ENCODE measurements at regions not wholly inside any gene's neighbourhood (a gene's known extent, or its start where the extent isn't known, plus 50 kb on each side); places are given as distances from the start of the nearest gene placed in this dataset.

DNA sequence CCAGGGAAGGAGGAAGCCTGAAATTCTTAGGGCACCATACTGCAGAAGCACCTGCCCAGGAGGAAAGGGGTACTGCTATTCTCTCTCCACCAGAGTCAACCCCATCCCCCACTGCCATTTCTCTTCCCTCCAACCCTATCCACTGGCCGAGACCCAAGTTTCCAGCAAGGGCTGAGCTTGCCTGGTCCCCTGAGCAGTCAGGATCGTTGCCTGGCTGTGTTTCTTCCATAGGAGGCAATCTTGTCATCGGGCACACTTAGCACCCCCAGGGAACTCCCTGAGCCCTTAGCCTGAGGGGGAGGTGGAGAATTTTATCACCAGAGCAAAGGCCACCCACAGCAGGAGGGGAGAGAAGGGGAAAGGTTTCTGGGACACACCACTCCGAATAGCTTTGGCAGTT lies 115.8 kb upstream of the NECTIN1 start:
- Mint-ChIP-seq H3K27me3 (peaks cover 41% of the 10 kb centered on the region), H3K4me1 (no peaks in the 10 kb centered on the region)

DNA sequence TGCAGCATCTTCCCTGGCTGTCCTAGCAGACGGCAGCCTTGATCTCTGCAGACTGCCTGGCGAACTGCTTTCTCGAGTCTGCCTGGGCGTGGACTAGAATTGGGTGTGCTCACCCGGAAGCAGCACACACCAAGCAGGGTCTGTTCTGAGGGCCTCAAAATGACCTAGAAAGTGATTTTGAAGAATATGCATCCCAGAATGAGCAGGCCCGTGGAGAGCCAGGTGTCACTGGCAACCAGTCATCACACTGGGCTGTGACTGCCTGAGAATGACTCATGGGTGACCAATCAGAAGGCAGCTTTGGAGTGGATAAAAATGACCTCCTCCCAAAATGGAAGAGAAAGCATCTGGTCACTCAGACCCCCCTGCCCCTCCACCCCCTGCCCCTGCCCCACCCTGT lies 114.9 kb upstream of the NECTIN1 start:
- no peak overlapping the region for H3K27ac Mint-ChIP-seq
- H3K4me3 Mint-ChIP-seq = no peak overlapping the region
- H3K36me3 Mint-ChIP-seq (ENCODE audit: low read depth) = no peaks in the 10 kb centered on the region
- no peaks in the 10 kb centered on the region for H3K4me1 Mint-ChIP-seq
- peaks cover 50% of the 10 kb centered on the region for H3K27me3 Mint-ChIP-seq
- no peaks in the 10 kb centered on the region for H3K9me3 ChIP-seq (ENCODE audit: control insufficient read depth, low read length, poor library complexity, severe bottlenecking)
- DNase-seq = no peak
- no peak for ATAC-seq

More for the DNA sequence above, 115.8 kb upstream of the NECTIN1 start:
- no peaks in the 10 kb centered on the region for H3K9me3 ChIP-seq (ENCODE audit: control insufficient read depth, low read length, poor library complexity, severe bottlenecking)
- no peaks in the 10 kb centered on the region for H3K36me3 Mint-ChIP-seq (ENCODE audit: low read depth)
- H3K4me3 Mint-ChIP-seq = no peak overlapping the region
- no peak for DNase-seq
- no peak overlapping the region for H3K27ac Mint-ChIP-seq
- no peak for ATAC-seq

DNA sequence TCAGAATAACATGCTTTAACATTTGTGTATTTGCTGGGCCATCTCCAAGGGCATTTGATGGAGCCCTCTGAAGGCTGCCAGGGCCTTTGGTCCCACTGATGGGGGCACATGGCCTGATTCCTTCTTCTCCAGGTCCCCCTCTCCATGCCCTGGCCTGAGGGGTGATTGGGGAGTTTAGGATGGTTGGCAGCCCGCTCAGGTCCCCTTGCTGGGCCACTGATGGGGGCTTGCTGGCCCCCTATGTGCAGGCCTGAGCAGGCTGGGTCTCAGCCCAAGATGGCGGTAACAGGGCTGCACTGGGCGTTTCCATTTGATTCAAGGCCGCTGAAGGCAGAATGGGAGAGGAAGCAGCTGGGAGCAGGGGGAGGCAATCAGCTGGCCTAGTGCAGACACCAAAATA lies 113.7 kb upstream of the NECTIN1 start:
- Mint-ChIP-seq H3K27ac (no peak overlapping the region), H3K4me3 (no peak overlapping the region), H3K27me3 (peaks cover 62% of the 10 kb centered on the region), H3K36me3 (ENCODE audit: low read depth) (no peaks in the 10 kb centered on the region), H3K4me1 (no peaks in the 10 kb centered on the region)
- DNase-seq (no peak), ATAC-seq (no peak)
- H3K9me3 ChIP-seq (ENCODE audit: control insufficient read depth, low read length, poor library complexity, severe bottlenecking) = no peaks in the 10 kb centered on the region

DNA sequence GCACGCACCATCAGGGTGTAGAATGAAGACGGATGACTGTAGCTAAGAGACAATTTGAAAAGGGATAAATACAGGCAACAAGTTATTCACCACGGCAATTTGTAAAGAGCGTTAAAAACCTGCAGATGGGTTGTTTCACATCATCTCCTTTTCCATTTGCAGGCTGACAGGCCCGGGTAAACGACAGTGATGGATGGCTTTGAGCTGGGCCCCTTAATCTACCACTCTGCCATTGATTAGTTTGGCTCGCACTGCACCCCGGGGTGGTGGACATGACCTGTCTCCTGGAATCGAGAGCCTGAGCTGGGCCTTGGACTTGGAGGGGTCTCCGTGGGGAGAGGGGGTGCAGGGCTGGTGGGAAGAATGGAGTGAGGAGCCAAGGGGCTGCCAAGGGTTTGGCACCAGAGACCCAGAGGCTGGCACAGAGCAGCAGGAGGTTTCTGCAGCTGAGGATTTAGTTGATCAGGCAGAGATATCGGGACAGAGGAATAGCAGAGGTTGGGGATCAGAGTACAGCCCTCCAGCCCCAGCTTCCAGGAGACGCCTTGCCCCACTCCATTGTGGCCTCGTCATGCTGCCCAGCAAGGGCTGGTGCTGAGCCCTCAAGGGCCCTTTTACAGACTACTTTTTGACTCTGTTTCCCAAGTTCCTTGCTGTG lies 110.6 kb upstream of the NECTIN1 start:
- Mint-ChIP-seq H3K36me3 (ENCODE audit: low read depth) (no peaks in the 10 kb centered on the region), H3K27ac (no peak overlapping the region), H3K4me1 (no peaks in the 10 kb centered on the region), H3K27me3 (peaks cover 83% of the 10 kb centered on the region), H3K4me3 (no peak overlapping the region)
- H3K9me3 ChIP-seq (ENCODE audit: control insufficient read depth, low read length, poor library complexity, severe bottlenecking) = no peaks in the 10 kb centered on the region
- ATAC-seq = no peak
- no peak for DNase-seq

DNA sequence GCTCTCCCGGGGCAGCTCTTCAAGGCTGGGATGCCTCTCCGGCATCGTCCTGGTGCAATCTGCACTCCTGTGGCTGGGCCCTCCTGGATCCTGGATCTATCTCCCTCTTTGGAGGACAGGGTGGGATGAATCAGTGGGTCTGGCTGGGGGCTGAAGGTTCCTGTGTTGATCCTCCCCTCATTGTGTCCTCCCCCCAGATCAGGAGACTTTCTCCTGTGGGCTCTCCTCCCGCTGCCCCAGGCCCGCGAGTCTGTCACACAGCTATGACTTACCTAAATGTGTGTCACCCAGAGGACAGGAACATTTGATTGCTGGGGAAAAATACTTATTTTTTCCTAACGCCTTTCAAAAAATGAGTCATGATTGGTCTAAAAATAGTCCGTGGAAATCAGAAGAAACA lies 106.8 kb upstream of the NECTIN1 start:
- no peak overlapping the region for H3K27ac Mint-ChIP-seq
- peaks cover 4% of the 10 kb centered on the region for H3K36me3 Mint-ChIP-seq (ENCODE audit: low read depth)
- H3K4me1 Mint-ChIP-seq = no peaks in the 10 kb centered on the region
- H3K9me3 ChIP-seq (ENCODE audit: control insufficient read depth, low read length, poor library complexity, severe bottlenecking) = no peaks in the 10 kb centered on the region
- peaks cover 95% of the 10 kb centered on the region for H3K27me3 Mint-ChIP-seq
- DNase-seq = no peak
- H3K4me3 Mint-ChIP-seq = no peak overlapping the region
- no peak for ATAC-seq

DNA sequence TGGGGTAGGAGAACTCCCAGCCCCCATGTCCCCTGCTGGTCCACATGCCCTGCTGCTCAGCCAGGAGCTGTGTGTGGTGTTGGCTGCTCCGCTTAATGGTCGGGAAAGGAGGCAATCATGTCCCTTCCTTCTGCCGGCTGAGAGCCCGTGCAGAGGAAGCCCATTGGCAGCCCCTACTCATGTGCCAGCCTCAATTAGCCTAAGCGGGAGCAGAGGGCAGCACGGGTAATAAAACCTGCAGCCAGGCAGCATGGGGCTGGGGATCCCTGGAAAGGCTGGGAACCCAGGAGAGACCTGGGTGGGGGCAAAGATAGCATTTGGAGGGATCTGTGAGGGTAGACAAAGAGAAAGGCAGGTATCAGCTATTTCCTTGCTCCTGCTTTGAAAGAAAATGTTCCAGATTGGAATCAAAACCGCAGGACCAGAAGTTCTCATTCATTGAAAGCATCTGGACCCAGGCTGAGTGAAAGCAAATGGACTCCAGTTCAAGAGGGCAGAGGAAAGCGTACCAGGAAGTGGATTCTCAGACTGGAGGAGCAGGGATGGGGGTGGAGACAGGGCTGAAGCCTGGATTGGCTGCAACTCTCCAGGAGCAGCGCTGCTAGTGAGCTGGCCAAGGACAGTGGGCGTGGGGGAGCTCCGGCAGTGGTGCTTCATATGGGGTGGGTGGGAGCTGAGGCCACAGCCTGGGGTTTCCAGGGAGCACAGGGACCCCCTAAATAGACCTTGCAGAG lies 103.4 kb upstream of the NECTIN1 start:
- Mint-ChIP-seq H3K4me3 (no peak overlapping the region), H3K27ac (no peak overlapping the region), H3K27me3 (peaks cover 91% of the 10 kb centered on the region), H3K4me1 (no peaks in the 10 kb centered on the region), H3K36me3 (ENCODE audit: low read depth) (peaks cover 4% of the 10 kb centered on the region)
- ATAC-seq (no peak), DNase-seq (no peak)
- no peaks in the 10 kb centered on the region for H3K9me3 ChIP-seq (ENCODE audit: control insufficient read depth, low read length, poor library complexity, severe bottlenecking)

DNA sequence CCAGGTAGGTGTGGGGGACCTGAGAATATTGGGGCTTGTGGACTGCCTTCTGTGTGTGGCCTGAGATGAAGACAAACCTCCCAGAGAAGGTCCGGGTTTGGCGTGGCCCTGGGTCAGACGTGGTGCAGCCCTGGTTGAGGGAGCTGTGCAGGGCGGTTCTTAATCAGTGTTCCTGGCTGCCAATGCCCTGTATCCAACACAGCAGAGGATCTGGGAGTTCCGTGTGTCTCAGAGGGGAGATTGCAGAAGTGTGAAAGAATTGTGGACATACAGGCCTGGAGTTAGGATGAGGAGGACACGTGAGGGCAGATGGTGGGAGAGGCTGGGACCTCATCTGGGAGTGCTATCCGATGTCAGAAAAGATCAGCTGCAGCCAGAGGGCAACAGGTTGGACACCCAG lies 102.0 kb upstream of the NECTIN1 start:
- peaks cover 82% of the 10 kb centered on the region for H3K27me3 Mint-ChIP-seq
- DNase-seq = no peak
- H3K4me1 Mint-ChIP-seq = no peaks in the 10 kb centered on the region
- no peak overlapping the region for H3K4me3 Mint-ChIP-seq
- ATAC-seq = no peak
- H3K27ac Mint-ChIP-seq = no peak overlapping the region
- H3K9me3 ChIP-seq (ENCODE audit: control insufficient read depth, low read length, poor library complexity, severe bottlenecking) = no peaks in the 10 kb centered on the region
- H3K36me3 Mint-ChIP-seq (ENCODE audit: low read depth) = peaks cover 4% of the 10 kb centered on the region

DNA sequence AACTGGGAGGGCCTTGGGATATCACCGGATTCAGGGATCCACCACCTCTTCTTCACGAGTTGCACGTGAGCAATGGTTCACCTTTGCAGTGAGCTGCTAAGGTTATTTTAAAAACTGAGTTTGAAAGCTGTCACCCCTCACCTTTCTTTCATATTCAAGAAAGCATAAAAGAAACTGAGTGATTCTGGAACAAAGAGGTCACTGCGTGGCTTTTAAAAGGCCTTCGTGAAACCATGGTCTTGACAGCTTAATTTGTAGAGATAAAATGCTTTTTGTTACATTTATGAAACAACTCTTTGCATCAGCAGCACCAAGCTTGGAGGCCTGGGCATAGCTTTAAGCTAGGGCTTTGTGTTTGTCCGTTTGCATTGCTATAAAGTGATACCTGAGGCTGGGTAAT lies 101.4 kb upstream of the NECTIN1 start:
- DNase-seq (no peak), ATAC-seq (no peak)
- Mint-ChIP-seq H3K4me1 (no peaks in the 10 kb centered on the region), H3K4me3 (no peak overlapping the region), H3K27me3 (peaks cover 76% of the 10 kb centered on the region), H3K36me3 (ENCODE audit: low read depth) (peaks cover 4% of the 10 kb centered on the region), H3K27ac (no peak overlapping the region)
- no peaks in the 10 kb centered on the region for H3K9me3 ChIP-seq (ENCODE audit: control insufficient read depth, low read length, poor library complexity, severe bottlenecking)

DNA sequence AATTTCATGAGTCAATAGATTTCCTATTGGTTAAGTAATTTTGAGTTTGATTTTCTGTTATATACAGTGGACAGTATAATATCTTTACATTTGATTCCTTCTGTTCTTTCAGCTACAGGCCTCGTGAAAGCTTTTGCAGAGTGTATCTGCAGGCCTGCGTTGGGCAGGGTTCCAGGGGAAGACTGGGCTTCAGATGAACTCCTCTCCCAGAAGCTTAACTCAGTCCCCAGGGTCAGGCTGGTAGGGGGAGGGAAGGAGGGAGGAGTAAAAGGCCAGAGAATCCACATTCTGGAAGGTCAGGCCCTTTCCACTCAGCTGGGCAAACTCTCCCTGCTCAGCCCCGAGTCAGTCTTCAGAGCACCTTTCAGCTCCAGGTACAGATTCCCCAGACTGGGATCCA lies 100.4 kb upstream of the NECTIN1 start:
- no peak overlapping the region for H3K4me3 Mint-ChIP-seq
- no peak overlapping the region for H3K27ac Mint-ChIP-seq
- DNase-seq (no peak), ATAC-seq (no peak)
- no peaks in the 10 kb centered on the region for H3K9me3 ChIP-seq (ENCODE audit: control insufficient read depth, low read length, poor library complexity, severe bottlenecking)
- H3K27me3 Mint-ChIP-seq = peaks cover 66% of the 10 kb centered on the region
- no peaks in the 10 kb centered on the region for H3K4me1 Mint-ChIP-seq
- peaks cover 4% of the 10 kb centered on the region for H3K36me3 Mint-ChIP-seq (ENCODE audit: low read depth)

DNA sequence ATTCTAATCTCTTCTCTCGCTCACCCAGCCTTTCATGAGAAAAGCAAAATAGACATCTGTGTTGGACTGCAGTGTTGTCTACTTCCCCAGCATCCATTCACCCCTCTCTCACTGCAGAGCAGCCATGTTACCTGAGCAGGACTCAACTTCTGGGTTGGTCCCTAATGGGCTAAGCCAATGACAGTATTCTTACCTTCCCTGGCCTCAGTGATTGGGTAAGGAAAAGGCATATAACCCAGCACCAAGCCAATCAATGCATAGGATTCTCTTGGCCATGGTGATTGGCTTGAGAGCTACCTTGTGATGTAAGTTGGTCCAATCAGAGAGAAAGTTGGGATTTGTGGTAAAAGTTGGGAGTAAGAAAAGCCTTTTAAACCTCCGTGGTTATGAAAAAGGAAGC lies 99.8 kb upstream of the NECTIN1 start:
- Mint-ChIP-seq H3K27ac (no peak overlapping the region), H3K4me3 (no peak overlapping the region), H3K27me3 (peaks cover 60% of the 10 kb centered on the region), H3K36me3 (ENCODE audit: low read depth) (peaks cover 4% of the 10 kb centered on the region), H3K4me1 (no peaks in the 10 kb centered on the region)
- DNase-seq (no peak), ATAC-seq (no peak)
- no peaks in the 10 kb centered on the region for H3K9me3 ChIP-seq (ENCODE audit: control insufficient read depth, low read length, poor library complexity, severe bottlenecking)

DNA sequence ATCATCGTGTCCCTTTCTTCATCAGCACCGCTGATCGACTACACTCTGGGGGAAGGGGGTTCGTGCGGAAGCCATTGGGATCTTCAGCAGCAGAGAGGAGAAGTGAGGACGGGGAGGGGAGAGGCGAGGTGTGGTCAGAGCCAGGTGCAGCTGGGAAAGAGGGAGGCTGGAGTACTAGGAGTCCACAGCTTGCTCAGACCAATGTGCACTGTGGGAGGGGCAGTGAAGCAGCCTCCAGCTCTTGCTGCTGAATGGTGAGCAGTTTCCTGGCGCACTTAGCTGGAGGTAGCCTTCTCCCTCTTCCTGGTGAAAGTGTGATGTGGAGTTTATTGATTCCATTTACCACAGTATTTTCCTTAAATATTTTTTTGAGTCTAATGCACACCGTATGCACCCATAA lies 99.0 kb upstream of the NECTIN1 start:
- no peak for ATAC-seq

DNA sequence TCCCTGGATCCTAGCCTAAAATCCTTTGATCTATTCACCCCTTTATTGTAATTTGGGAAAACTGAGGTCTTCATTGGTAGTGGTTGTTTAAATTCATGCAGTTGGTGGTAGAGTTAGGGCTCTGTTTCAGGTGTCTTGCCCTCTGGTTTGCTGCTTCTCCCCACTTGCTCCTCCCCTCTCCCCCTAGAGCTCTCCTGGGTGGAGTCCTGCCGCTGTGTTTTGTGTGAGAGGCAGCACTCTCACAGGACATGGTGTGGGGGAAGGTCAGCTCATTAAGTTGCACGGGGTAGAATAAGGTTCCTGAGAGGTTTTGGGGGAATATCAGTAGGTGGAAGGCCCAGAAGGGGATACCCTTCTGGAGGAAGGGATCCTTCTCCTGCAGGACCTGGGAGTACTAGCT lies 98.1 kb upstream of the NECTIN1 start:
- no peaks in the 10 kb centered on the region for H3K9me3 ChIP-seq (ENCODE audit: control insufficient read depth, low read length, poor library complexity, severe bottlenecking)
- ATAC-seq = no peak
- H3K4me3 Mint-ChIP-seq = no peak overlapping the region
- no peak overlapping the region for H3K27ac Mint-ChIP-seq
- DNase-seq = no peak
- no peaks in the 10 kb centered on the region for H3K4me1 Mint-ChIP-seq
- H3K27me3 Mint-ChIP-seq = peaks cover 43% of the 10 kb centered on the region
- H3K36me3 Mint-ChIP-seq (ENCODE audit: low read depth) = peaks cover 2% of the 10 kb centered on the region

More for the DNA sequence above, 99.0 kb upstream of the NECTIN1 start:
- Mint-ChIP-seq H3K36me3 (ENCODE audit: low read depth) (peaks cover 2% of the 10 kb centered on the region), H3K4me1 (no peaks in the 10 kb centered on the region), H3K27me3 (peaks cover 52% of the 10 kb centered on the region), H3K4me3 (no peak overlapping the region), H3K27ac (no peak overlapping the region)
- no peaks in the 10 kb centered on the region for H3K9me3 ChIP-seq (ENCODE audit: control insufficient read depth, low read length, poor library complexity, severe bottlenecking)
- no peak for DNase-seq

DNA sequence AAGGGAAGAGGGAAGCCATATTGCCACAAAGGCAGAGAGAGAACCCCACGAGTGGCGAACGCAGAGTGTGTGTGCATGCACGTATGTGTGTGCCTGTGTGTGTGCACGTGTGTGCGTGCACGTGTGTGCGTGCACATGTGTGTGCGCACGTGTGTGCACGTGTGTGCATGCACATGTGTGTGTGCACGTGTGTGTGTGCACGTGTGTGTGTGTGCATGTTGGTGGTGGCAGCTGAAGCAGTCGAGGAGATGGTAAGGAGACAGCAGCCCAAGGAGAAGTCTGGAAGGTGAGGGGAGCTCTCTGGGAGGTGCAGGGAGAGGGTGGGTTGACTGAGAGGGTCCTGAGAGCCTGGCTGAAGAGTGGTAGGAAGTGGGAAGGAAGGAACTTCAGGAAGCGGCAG lies 94.1 kb upstream of the NECTIN1 start:
- peaks cover 27% of the 10 kb centered on the region for H3K27me3 Mint-ChIP-seq
- no peaks in the 10 kb centered on the region for H3K36me3 Mint-ChIP-seq (ENCODE audit: low read depth)
- ATAC-seq (no peak), DNase-seq (no peak)
- no peaks in the 10 kb centered on the region for H3K4me1 Mint-ChIP-seq
- no peak overlapping the region for H3K27ac Mint-ChIP-seq
- H3K9me3 ChIP-seq (ENCODE audit: control insufficient read depth, low read length, poor library complexity, severe bottlenecking) = no peaks in the 10 kb centered on the region
- no peak overlapping the region for H3K4me3 Mint-ChIP-seq

DNA sequence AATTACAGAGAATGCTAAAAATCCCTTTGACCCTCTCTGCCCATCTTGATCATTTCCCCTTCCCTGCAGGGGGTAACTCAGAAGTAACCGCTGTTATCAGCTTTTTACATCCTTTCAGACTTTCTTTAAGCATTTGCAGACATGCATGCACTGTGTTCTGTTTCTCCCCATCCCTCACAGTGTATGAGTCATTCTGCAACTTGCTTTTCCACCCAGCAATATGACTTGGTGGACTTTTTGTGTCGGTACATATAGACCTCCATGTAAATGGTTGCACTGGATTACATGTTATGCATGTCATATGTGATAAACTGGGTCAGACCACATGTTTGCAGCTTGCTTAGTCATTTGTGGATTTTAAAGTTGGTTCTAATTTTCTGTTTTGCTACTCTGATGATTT lies 87.7 kb upstream of the NECTIN1 start:
- DNase-seq (no peak), ATAC-seq (no peak)
- Mint-ChIP-seq H3K27ac (no peak overlapping the region), H3K4me3 (no peak overlapping the region), H3K36me3 (ENCODE audit: low read depth) (no peaks in the 10 kb centered on the region), H3K27me3 (peaks cover 37% of the 10 kb centered on the region), H3K4me1 (no peaks in the 10 kb centered on the region)
- H3K9me3 ChIP-seq (ENCODE audit: control insufficient read depth, low read length, poor library complexity, severe bottlenecking) = no peaks in the 10 kb centered on the region

Data from T-helper 17 cell (primary cell).